ENCODE measurements at regions not wholly inside any gene's neighbourhood (a gene's known extent, or its start where the extent isn't known, plus 50 kb on each side); places are given as distances from the start of the nearest gene placed in this dataset.

GRCh38 chr20:10758446-10758845, 84.6 kb upstream of the JAG1 start (continued):
- no peak for TF ChIP-seq E2F5 (CRISPR knock-in tag; IDR thresholded peaks at IDR 0.05)

DNA sequence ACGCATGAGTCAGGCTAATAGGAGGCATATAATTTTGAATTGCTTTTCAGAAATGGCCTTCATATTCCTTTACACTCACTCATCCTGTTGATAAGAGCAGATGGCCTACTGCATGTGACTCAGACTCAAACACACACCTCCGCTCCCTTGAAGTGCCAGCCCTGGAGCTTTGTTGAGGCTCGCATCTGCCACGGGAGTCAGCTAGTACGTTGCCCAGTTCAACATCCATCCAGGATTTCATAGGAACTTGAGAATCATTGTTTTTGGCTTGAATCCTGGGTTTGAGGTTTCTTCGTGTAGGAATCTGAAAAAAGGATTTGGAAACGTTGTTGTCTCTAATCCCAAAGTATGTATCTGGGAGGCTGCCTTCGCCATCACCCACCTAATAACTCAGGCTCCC, 87.4 kb upstream of the JAG1 start:
- H3K27me3 Mint-ChIP-seq (ENCODE audit: low read depth) = no peaks in the 10 kb centered on the region; the same call in 1 of the 2 replicates
- no peak for TF ChIP-seq ATF6 (CRISPR knock-in tag; IDR thresholded peaks at IDR 0.05)
- TF ChIP-seq, protein P1, sequence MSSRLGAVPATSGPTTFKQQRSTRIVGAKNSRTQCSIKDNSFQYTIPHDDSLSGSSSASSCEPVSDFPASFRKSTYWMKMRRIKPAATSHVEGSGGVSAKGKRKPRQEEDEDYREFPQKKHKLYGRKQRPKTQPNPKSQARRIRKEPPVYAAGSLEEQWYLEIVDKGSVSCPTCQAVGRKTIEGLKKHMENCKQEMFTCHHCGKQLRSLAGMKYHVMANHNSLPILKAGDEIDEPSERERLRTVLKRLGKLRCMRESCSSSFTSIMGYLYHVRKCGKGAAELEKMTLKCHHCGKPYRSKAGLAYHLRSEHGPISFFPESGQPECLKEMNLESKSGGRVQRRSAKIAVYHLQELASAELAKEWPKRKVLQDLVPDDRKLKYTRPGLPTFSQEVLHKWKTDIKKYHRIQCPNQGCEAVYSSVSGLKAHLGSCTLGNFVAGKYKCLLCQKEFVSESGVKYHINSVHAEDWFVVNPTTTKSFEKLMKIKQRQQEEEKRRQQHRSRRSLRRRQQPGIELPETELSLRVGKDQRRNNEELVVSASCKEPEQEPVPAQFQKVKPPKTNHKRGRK (CRISPR knock-in tag; IDR thresholded peaks at IDR 0.05; ENCODE audit: borderline replicate concordance) = no peak
- no peak for TF ChIP-seq ZBTB21 (CRISPR knock-in tag; IDR thresholded peaks at IDR 0.05; ENCODE audit: borderline replicate concordance)
- TF ChIP-seq, protein P2, sequence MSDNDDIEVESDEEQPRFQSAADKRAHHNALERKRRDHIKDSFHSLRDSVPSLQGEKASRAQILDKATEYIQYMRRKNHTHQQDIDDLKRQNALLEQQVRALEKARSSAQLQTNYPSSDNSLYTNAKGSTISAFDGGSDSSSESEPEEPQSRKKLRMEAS (CRISPR knock-in tag; IDR thresholded peaks at IDR 0.05) = no peak
- no peak for TF ChIP-seq USF1 (CRISPR knock-in tag; IDR thresholded peaks at IDR 0.05)
- no peak for TF ChIP-seq ZNF317 (CRISPR knock-in tag; IDR thresholded peaks at IDR 0.05; ENCODE audit: borderline replicate concordance, low read depth)
- TF ChIP-seq ZNF219 (CRISPR knock-in tag; IDR thresholded peaks at IDR 0.05; ENCODE audit: borderline replicate concordance) = no peak
- TF ChIP-seq, protein P3, sequence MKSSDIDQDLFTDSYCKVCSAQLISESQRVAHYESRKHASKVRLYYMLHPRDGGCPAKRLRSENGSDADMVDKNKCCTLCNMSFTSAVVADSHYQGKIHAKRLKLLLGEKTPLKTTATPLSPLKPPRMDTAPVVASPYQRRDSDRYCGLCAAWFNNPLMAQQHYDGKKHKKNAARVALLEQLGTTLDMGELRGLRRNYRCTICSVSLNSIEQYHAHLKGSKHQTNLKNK (CRISPR knock-in tag; IDR thresholded peaks at IDR 0.05) = no peak
- no peak for TF ChIP-seq PRRX2 (CRISPR knock-in tag; IDR thresholded peaks at IDR 0.05)
- no peak overlapping the region for H3K27ac Mint-ChIP-seq
- H3K9me3 Mint-ChIP-seq = no peaks in the 10 kb centered on the region
- peaks cover 20% of the 10 kb centered on the region for H3K4me1 Mint-ChIP-seq
- ChIA-PET CTCF (no interaction called here), POLR2A (no interaction called here)
- DNase-seq (ENCODE audit: low spot score) (no peak), ATAC-seq (no peak)
- H3K36me3 Mint-ChIP-seq = no peaks in the 10 kb centered on the region
- no peak overlapping the region for H3K4me3 Mint-ChIP-seq

DNA sequence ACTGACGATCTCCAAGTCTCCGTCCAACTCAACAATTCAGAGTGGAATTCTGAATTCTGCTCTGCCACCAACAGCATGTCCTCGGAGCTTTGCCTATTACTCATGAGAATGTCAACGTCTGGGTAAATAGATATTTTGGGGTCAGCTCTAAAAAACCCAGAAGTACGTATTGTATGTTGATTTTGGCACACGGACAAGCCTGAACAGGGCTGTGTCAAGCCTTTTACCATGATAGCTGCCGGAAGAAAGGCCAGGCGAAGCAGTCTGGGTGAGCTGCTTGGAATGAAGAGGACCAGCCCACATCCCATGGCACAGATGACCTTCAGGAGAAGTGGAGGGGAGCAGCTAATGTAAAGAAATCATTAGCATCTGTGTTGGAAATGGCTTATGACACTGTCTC, 88.0 kb upstream of the JAG1 start:
- POLR2A ChIA-PET = no interaction called here
- CTCF ChIA-PET = no interaction called here
- H3K4me3 Mint-ChIP-seq = no peak overlapping the region
- TF ChIP-seq ZNF138 (CRISPR knock-in tag; conservative IDR thresholded peaks at IDR 0.05) (no peak), NR3C1 (CRISPR knock-in tag; conservative IDR thresholded peaks at IDR 0.05; ENCODE audit: low read depth) (no peak), E2F1 (CRISPR knock-in tag; IDR thresholded peaks at IDR 0.05) (no peak), AR (CRISPR knock-in tag; IDR thresholded peaks at IDR 0.05) (no peak), MXD4 (CRISPR knock-in tag; IDR thresholded peaks at IDR 0.05; ENCODE audit: borderline replicate concordance) (no peak), USF1 (CRISPR knock-in tag; IDR thresholded peaks at IDR 0.05) (no peak), ZBTB43 (CRISPR knock-in tag; IDR thresholded peaks at IDR 0.05) (no peak), KAT7 (CRISPR knock-in tag; IDR thresholded peaks at IDR 0.05; ENCODE audit: borderline replicate concordance) (no peak), EMX1 (CRISPR knock-in tag; IDR thresholded peaks at IDR 0.05) (no peak), ETV6 (CRISPR knock-in tag; IDR thresholded peaks at IDR 0.05) (no peak), JAZF1 (CRISPR knock-in tag; IDR thresholded peaks at IDR 0.05) (no peak)

More for the DNA sequence above, 88.0 kb upstream of the JAG1 start:
- Mint-ChIP-seq H3K27me3 (ENCODE audit: low read depth) (no peaks in the 10 kb centered on the region; the same call in 1 of the 2 replicates), H3K27ac (no peak overlapping the region), H3K4me1 (peaks cover 20% of the 10 kb centered on the region), H3K9me3 (no peaks in the 10 kb centered on the region), H3K36me3 (no peaks in the 10 kb centered on the region)
- ATAC-seq (no peak), DNase-seq (ENCODE audit: low spot score) (no peak)
